HG03571 (cell line): ENCODE measurements at regions not wholly inside any gene's neighbourhood (a gene's known extent, or its start where the extent isn't known, plus 50 kb on each side); places are given as distances from the start of the nearest gene placed in this dataset.

ENCODE experiments used
- ATAC-seq: cut with Tn5 transposase; IDR thresholded peaks from one replicate; pipeline ENCODE4 v1.9.1; 2021; ENCODE audit not compliant: unreplicated experiment

DNA sequence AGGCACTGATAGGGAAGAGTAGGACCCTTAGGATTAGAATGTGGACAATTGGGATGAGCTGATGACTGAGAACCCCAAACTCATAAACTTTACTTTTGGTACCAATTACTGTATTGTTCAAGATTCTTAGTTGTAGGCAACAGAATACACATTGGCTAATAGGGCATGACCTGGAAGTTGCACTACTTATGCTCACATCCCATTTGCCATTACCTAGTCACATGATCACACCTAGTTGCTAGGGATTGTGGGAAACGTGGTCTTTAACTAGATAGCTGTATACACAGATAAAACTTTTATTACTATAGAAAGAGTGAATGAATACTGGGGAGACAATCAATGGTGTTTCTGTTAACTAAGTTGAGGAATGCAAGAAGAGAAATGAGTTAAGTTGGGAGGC is 113.4 kb upstream of the AKIRIN2 start:
- no peak for ATAC-seq

DNA sequence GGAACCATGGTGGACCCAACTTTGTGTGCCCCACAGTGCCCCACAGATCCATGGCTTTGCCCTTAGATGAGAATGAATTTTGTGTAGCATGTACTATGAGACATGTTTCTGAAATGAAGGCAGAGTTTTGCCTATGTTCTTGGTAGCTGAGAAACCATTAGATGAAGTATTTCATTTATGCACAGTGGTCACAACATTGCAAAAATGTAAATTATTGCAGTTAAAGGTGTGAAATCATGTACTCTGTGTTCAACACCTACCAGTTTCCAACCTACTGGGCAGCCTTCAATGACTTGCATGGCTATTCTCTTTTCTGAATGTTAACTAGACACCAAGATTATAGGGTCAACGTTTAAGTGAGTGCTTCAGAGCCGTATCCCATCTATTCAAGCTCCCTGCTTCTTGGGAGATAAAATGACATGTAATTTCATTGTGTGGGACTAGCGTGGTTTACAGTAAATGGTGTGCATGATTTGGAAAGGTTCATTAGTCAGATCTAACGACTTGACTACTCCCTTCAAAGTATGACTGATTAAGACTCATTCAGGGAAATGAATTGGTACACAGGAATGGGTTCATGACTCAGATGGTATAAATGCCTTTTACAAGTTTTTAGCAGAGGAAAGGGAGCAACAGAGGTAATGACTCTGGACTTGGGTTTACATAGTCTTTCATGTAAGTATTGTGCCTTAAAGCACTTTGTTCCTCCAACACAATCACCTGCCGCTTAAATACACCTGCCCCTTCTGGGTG is 106.1 kb upstream of the AKIRIN2 start:
- no peak for ATAC-seq

DNA sequence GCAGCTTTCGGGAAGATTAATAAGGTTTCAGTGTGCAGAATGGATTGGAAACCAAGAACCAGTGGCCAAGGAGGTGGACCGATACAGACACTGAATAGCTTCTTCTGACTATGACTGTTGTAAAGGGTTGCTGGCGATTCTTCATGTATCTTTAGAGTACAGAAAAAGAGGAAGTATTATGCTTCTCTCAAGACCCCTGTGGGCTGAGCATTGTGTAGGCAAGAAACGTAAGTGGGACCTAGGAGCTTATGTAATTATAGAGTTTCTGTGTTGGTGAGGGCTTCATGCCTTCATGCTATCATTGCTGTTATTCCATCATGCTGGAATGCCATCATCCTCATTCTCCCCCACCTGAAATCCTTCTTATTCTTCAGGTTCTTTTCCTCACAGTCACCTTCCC is 105.4 kb upstream of the AKIRIN2 start:
- ATAC-seq: peak; percentile 84

DNA sequence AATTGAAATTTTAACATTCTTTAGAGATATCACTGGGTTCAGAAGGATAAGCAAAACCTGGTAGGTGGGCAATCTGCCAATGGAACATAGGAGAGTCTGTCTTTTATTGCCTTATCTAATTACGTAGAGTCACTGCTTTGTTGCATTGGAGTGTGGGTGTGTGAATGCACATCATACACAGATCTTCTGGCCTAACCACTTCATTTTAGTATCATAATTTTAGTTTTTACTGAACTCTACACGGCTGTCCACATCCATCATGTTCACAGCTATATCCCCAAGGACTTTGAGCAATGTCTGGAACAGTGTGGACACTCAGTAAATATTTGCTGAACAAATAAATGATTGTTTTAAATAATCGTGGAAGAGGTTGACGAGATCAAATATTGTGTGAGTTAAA is 104.6 kb upstream of the AKIRIN2 start:
- ATAC-seq: no peak

DNA sequence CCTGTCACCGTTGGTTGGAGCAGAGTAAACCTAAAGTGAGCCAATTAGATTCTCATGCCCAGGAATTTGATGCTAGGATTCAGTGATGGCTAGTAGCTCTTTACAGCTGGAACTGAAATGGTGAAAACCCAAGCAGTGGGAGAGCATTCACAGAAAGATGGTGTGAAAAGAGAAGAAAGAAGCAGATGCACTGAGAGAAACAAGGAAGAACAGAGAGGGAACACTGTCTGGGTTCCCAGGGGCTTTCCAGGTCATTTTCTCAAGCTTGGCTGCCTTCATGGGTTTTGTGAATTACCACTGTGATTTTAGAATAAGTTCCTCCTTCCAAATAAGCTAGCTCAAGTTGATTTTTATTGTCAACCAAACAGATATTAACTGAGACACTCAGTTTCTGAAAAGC is 104.1 kb upstream of the AKIRIN2 start:
- no peak for ATAC-seq

DNA sequence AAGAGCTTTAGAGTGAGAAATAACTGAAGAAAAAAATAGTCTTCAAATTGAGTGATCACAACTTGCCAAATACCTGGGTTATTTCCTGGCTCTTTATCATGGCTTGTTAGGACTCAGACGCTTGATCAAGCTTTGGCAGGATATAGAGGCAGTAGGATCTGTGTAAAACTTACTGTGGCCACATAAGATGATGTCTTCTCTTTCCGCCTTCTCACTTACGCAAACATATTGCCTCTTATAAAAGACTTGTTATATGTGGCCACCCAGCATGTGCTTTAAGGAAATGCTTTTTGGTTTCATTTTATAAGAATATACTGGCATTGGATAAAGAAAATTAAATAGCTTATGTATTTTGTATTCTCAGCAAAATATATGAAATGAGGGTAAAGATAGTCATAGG is 101.8 kb upstream of the AKIRIN2 start:
- no peak for ATAC-seq

DNA sequence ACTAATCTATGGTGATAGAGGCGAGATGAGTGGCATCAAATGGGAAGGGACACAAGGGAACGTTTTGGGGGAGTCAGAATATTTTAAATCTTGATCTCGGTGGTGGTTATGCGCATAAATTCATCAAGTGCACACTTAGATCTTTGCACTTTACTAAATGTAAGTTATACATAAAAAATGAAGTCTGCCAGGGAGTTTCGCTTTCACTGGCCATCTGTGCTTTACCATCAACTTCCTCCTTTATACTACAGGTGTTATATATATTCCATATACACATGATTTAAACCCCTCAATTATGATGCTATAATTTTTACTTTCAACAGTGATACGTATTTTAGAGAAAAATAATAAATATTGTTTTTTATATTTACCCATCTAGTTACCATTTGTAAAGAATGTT is 97.6 kb upstream of the AKIRIN2 start:
- ATAC-seq: peak; percentile 27

DNA sequence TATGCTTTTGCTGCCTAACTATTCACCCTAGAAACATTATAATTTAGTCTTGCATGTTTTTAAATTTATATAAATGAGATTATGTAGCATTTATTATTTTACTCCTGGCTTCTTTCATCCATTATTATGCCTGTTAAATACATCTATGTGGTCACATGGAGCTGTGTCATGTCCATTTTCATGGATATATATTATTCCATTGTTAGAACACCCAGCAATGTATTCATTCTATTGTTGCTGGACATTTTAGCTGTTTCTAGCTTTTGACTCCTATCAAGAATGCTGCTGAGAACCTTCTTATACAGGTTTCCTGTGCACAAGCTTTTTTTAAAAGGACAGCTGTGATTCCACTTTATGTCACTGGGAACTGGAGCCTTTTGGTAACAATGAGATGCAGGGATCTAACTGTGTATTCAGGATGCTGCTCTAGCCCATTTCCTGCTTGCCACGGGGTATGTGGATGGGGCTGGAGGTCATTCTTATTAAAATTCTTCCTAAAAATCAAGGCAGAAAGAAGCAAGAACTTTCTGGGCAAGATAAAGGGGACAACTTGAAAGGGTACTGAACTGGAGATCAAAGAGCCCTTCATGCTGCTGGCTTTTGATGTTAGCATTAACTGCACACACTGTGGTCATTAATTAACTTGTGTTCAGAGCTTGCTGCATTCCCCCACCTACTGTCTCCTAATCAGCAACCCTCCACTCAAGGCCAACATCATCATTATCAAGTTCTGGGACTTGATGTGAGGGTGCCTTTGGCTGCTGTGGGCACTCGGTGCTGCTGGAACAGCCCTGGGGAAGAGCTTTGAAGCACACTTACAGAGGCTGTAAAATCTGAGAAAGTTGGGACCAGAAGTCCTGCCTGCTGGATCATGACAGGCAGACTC is 96.6 kb upstream of the AKIRIN2 start:
- ATAC-seq: peak; percentile 38

DNA sequence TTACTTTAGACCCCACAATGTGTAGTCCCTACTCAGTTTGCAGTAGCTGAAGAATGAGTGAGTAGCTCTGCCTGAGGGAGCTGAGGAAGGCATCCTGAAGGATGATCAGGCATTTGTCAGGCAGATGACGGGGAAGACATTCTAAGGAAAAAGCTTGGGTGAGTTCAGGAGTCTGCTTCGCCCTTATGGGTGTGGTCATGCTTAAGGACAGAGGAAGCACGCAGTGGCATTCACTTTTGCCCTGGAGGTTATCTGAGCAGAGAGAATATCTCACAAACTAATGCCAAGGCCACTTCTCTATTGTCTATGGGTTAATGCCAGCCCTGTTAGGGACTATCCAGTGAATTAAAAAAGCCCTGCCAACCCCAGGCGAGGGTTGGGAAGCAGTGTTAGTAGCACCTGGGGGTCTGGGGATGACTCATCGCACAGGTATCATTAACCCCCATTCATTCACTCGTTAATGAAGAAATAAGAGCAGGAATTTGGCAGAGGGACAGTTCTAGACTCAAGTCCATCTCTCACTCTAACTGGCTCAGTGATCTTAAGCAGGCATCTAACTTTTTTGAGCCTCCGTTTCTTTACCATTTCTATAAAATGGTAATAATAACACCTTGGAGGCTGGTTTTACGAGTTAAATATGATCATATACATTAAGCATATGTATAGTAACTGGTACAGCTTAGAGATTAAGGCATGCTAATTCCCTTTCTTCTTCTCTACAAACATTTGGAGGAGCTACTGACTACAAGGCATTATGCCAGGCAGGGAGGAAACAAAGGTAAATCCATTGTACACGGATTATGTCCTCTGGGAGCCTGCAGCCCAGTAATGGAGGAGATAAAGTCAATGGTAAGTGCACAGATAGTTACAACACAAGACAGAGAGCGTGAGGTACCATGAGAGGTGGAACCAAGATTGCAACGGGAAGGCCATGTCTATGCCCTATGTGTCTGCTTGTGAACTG is 93.2 kb upstream of the AKIRIN2 start:
- no peak for ATAC-seq

DNA sequence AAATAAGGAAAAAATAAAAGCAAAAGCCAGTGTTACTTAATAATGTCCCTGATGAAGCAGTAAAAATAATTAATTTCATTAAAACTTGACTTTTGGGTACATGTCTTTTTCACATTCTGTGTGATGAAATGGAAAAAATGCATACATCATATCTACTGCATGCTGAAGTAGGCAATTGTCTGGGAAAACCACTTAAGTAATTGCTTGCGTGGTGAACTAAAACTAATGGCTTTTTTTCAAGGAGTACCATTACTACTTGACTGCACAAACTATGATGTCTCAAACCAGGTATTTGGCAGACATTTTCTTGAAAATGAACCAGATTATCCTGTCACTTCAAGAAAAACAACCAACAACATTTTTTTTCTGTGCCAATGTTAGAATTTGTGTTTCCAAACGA is 91.3 kb upstream of the AKIRIN2 start:
- no peak for ATAC-seq

DNA sequence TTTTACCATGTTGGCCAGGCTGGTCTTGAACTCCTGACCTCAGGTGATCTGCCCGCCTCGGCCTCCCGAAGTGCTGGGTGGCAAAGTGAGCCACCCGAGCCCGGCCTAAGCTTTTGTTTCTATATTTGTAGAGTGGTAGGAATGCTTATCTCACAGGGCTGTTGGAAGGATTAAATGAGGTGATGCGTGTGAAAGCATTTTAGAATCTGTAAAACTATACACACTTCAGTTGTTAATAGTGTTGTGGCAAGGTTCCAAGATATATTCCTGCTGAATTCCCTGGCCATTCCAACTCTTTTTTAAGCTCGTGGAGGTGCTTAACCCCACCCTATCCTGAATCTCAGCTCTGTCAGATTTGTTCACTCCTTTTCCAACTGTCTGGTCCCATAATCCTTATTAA is 89.9 kb upstream of the AKIRIN2 start:
- ATAC-seq: no peak

DNA sequence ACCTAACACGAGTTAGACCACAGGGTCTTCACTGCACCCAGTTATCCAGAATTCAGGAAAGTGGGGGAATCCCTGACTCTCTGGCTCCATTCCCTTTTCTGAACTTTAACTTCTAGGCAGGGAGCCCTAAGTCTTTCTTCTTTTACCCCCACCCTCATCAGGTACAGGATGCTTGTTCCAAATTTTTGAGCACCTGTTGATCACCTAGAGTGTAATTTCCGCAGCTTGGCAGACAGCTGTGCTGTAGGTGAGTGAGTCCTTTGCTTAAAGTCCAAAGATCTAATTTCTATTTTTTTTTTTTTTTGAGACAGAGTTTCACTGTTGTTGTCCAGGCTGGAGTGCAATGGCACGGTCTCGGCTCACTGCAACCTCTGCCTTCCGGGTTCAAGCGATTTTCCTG is 89.5 kb upstream of the AKIRIN2 start:
- ATAC-seq: no peak

DNA sequence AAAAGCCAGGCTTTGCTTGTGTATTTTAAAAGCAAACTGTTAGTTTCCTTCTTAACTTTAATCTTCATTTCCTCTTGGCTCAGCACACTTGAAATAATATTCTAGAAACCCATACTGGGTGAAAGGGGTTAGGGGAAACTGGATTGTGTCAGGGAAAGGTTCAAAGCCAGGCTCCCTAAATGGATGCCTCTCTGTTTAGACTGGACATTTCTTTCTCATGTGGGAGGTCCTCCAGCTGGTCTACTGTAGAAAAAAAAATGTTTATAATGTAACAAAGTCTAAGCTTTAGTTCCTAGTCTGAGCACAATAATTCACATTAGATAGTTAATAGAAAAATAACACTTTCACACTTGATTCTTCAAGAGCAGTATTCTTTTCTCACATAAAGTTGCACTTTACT is 89.0 kb upstream of the AKIRIN2 start:
- ATAC-seq: no peak

DNA sequence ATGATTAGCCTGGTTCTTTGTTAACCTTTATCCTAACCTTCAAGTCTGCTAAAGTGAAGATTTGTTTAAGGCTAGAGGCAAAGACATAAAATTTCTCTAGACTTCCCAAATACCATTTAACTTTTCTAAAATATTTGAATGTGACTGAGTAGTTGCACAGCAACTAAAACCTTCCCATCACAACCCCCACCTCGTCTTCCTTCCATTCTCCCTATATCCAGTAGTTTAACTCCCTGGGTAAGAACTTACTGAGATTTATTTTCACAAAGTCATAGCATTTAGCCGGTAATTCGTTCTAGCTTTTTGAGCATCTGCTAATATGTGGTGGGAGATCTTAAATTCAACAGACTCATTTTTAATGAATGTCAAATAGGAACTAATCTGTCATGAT is 87.9 kb upstream of the AKIRIN2 start:
- ATAC-seq: no peak

DNA sequence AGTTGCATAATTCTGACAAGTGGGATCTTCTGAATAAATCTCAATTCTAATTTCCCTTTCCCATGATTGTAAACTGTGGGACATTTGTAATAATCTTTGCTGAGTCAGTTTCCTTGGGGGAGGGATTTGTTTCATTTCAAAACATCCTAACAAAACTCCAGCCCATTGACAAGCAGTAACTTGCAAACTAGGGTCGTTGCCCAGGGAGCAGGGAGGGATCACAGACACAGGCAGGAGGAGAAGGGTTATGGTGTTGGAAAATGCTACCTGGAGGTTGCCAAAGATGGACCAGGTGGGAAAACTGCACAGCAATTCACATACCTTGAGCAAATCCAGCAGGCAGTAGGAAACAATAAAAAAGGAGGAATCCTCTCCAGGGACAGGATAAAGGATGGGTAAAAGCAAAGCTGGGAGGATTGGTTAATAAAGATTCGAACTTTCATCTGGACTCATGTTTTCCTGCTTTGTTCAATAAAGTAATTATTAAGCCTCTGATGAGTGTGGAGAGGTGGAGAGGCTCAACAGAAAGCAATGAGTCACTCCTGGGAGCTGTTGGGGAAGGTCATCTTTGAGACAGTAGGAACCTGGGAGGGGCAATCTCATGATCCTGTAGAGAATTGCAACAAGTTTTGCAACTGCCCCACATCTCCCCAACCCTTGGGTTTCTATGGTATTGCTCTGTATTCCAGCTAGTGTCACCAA is 87.3 kb upstream of the AKIRIN2 start:
- no peak for ATAC-seq

DNA sequence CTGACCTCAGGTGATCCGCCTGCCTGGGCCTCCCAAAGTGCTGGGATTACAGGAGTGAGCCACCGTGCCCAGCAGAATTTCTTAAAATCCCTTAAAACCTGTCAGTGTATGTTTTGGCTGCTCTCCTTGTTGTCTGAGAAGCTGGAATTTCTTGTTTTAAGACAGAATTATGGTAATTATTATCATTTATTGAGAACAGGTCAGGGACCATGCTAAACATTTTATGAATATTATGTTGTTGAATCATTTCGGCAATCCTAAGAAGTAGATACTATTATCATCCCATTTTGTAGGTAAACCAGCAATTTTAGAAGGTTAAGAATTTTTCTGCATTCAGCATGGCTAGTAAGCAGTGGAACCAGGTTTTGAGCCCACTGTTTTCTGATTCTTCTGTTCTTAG is 86.1 kb upstream of the AKIRIN2 start:
- no peak for ATAC-seq

DNA sequence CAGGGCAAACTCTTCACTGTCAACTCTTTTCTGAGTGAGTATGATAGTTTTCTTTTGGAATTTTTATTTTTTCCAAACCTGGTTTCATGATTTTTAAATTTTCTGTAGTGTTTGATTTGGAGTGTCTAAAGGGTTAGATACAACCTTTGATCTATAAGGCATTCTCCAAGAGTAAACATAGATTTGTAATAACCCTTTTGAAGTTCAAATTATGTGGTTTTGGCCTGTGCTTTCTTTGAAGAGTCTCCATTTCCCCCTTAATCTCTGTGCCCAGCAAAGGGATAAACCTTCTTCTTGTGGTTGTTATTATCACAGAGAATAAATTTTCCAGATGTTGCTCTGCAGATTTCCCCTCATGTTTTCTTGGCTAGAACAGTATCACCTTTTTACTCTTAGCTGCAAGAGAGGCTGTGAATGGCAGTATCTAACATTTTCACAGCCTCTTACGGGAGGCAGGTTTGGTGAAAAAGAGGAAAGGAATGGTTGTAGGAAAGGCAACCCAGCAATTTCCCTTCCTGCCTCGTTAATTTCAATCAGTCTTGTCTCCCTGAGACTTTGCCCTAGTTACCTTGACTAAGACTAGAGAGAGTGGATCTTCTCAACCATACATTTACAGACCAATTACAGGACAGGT is 83.3 kb upstream of the AKIRIN2 start:
- no peak for ATAC-seq

DNA sequence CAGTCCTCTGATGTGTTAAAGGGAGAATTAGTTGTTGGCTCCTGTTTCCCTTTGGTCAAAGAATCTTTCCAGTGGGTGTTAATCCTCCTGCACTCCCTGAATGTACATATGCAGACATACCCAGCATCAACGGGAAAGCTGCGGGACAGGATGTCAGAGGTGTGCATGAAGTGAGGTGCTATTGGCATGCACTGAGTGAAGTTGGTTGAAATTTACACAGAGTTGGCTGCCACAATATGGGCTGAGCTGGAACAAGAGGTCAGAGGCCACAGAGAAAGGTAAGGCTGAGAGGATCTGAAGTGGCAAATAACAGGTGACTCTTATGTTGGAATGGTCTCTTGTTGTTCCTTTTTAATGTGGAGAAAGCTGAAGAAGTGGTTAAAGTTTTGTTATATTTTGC is 82.7 kb upstream of the AKIRIN2 start:
- no peak for ATAC-seq

DNA sequence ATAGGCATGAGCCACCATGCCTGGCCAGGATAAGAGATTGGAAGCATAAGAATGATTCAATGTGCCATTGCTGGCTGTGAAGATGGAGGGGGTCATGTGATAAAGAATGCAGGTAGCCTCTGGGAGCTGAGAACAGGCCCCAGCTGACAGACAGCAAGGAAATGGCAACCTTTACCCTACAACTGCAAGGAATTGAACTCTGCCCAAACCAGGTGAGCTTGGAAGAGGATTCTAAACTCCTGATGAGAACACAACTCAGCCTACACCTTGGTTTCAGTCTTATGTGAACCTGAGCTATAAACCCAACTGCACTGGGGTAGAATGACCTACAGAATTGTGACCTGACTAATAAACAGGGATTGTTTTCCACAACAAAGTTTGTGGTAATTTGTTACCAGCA is 82.0 kb upstream of the AKIRIN2 start:
- no peak for ATAC-seq

DNA sequence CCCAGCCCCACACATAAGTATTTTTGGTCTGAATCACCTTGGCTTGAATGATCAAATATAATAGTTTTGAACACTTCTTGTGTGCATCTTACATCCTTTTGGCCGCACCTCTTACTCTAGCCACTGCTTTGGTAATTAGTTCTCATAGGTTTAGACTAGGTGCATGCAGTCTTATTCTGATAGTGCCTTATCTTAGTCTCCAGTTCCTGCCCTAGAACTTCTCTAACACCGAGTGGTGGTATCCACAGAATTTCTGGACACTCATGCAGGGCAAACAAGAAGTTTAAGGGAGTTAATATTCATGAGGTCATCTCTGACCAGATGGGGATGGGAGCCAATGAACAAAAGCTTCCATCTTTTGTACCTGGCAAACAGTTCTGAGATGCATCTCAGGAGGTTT is 77.5 kb upstream of the AKIRIN2 start:
- no peak for ATAC-seq
